ENCODE measurements at regions not wholly inside any gene's neighbourhood (a gene's known extent, or its start where the extent isn't known, plus 50 kb on each side); places are given as distances from the start of the nearest gene placed in this dataset.

GRCh38 chr14:32254952-32255679 lies 52.0 kb upstream of the RNU6-8 start:
- no peaks in the 10 kb centered on the region for H3K36me3 Mint-ChIP-seq
- DNase-seq (peak; percentile 44), ATAC-seq (replicated peaks) (peak; percentile 72 to 76)
- H3K27me3 Mint-ChIP-seq = no peaks in the 10 kb centered on the region
- H3K9me3 Mint-ChIP-seq = no peaks in the 10 kb centered on the region
- no peak overlapping the region for H3K4me3 Mint-ChIP-seq
- no peak overlapping the region for H3K27ac Mint-ChIP-seq
- H3K4me1 Mint-ChIP-seq = peaks cover 0 to 10% of the 10 kb centered on the region in 2 donors

- H3K9me3 Mint-ChIP-seq = no peaks in the 10 kb centered on the region
- DNase-seq = no peak
- peaks cover 0 to 10% of the 10 kb centered on the region in 2 donors for H3K4me1 Mint-ChIP-seq
- no peak for ATAC-seq (replicated peaks)
- no peaks in the 10 kb centered on the region for H3K27me3 Mint-ChIP-seq
- H3K4me3 Mint-ChIP-seq = no peak overlapping the region
- H3K27ac Mint-ChIP-seq = no peak overlapping the region
- H3K36me3 Mint-ChIP-seq = no peaks in the 10 kb centered on the region
Observed at GRCh38 chr14:32255789-32256188, 52.7 kb upstream of the RNU6-8 start.

- H3K27me3 Mint-ChIP-seq = no peaks in the 10 kb centered on the region
- DNase-seq = no peak
- peaks cover 2 to 10% of the 10 kb centered on the region in 2 donors for H3K4me1 Mint-ChIP-seq
- no peak overlapping the region for H3K4me3 Mint-ChIP-seq
- no peak overlapping the region for H3K27ac Mint-ChIP-seq
- H3K9me3 Mint-ChIP-seq = no peaks in the 10 kb centered on the region
- H3K36me3 Mint-ChIP-seq = no peaks in the 10 kb centered on the region
- no peak for ATAC-seq (replicated peaks)
Observed at GRCh38 chr14:32256576-32256975, 53.5 kb upstream of the RNU6-8 start.

- Mint-ChIP-seq H3K27me3 (no peaks in the 10 kb centered on the region), H3K4me1 (peaks cover 2 to 10% of the 10 kb centered on the region in 2 donors), H3K4me3 (no peak overlapping the region), H3K36me3 (no peaks in the 10 kb centered on the region), H3K9me3 (peaks cover 0 to 2% of the 10 kb centered on the region in 2 donors), H3K27ac (no peak overlapping the region)
- no peak for ATAC-seq (replicated peaks)
- DNase-seq = no peak
Observed at GRCh38 chr14:32258336-32258993, 55.4 kb upstream of the RNU6-8 start.

- DNase-seq (no peak), ATAC-seq (replicated peaks) (peak; percentile 73 to 80)
- no peak overlapping the region for H3K27ac Mint-ChIP-seq
- H3K36me3 Mint-ChIP-seq = peaks cover 0 to 6% of the 10 kb centered on the region in 2 donors
- peaks cover 2 to 10% of the 10 kb centered on the region in 2 donors for H3K4me1 Mint-ChIP-seq
- peaks cover 8% of the 10 kb centered on the region in 2 donors for H3K9me3 Mint-ChIP-seq
- no peak overlapping the region for H3K4me3 Mint-ChIP-seq
- no peaks in the 10 kb centered on the region for H3K27me3 Mint-ChIP-seq
Observed at GRCh38 chr14:32259368-32260013, 56.4 kb upstream of the RNU6-8 start.

GRCh38 chr14:32263939-32264567 lies 61.0 kb upstream of the RNU6-8 start:
- peaks cover 2 to 6% of the 10 kb centered on the region in 2 donors for H3K36me3 Mint-ChIP-seq
- ATAC-seq (replicated peaks) = no peak

GRCh38 chr14:32265584-32265983 lies 62.5 kb upstream of the RNU6-8 start:
- no peak for ATAC-seq (replicated peaks)
- H3K27me3 Mint-ChIP-seq = no peaks in the 10 kb centered on the region
- H3K27ac Mint-ChIP-seq = no peak overlapping the region

More at GRCh38 chr14:32263939-32264567, 61.0 kb upstream of the RNU6-8 start:
- Mint-ChIP-seq H3K9me3 (peaks cover 15 to 22% of the 10 kb centered on the region in 2 donors), H3K27ac (no peak overlapping the region), H3K4me3 (no peak overlapping the region), H3K4me1 (peaks cover 2 to 10% of the 10 kb centered on the region in 2 donors), H3K27me3 (no peaks in the 10 kb centered on the region)
- DNase-seq = no peak

GRCh38 chr14:32277998-32278397 lies 51.1 kb upstream of the AKAP6 start:
- peaks cover 13 to 35% of the 10 kb centered on the region in 2 donors for H3K27me3 Mint-ChIP-seq
- peaks cover 0 to 2% of the 10 kb centered on the region in 2 donors for H3K36me3 Mint-ChIP-seq
- no peak overlapping the region for H3K27ac Mint-ChIP-seq
- no peak for DNase-seq
- H3K4me3 Mint-ChIP-seq = no peak overlapping the region
- peaks cover 15 to 16% of the 10 kb centered on the region in 2 donors for H3K9me3 Mint-ChIP-seq
- no peak for ATAC-seq (replicated peaks)
- H3K4me1 Mint-ChIP-seq = no peaks in the 10 kb centered on the region

More at GRCh38 chr14:32265584-32265983, 62.5 kb upstream of the RNU6-8 start:
- Mint-ChIP-seq H3K4me3 (no peak overlapping the region), H3K9me3 (peaks cover 15 to 22% of the 10 kb centered on the region in 2 donors), H3K4me1 (peaks cover 0 to 2% of the 10 kb centered on the region in 2 donors), H3K36me3 (peaks cover 2 to 6% of the 10 kb centered on the region in 2 donors)
- DNase-seq = no peak

Measured in stimulated activated naive B cell treated with anti-CD40 and anti-IgM and Interleukin-4, amounts not matched to agents 10 μg/mL and 1 μg/mL and 100 μg/mL, for 72 hours (primary cell).